NCI-H524 treated with DMSO at 0.1 percent for 48 hours (cell line): ENCODE measurements at regions not wholly inside any gene's neighbourhood (a gene's known extent, or its start where the extent isn't known, plus 50 kb on each side); places are given as distances from the start of the nearest gene placed in this dataset.
"Not testable (repeated sequence)": the region's sequence is repeated elsewhere in the genome, so short reads cannot be mapped to it uniquely, and the experiment has no call there.

ENCODE experiments used
- DNase-seq: peaks from one replicate; lab custom pipeline; 2025; lab: John Stamatoyannopoulos, UW

- no peak for DNase-seq
Observed at GRCh38 chr12:75868501-75868900, 163.1 kb downstream of the PHLDA1 start.

- no peak for DNase-seq
Observed at GRCh38 chr12:75865315-75865714, 166.3 kb downstream of the PHLDA1 start.

GRCh38 chr12:75864161-75864560 lies 167.4 kb downstream of the PHLDA1 start:
- no peak for DNase-seq

GRCh38 chr12:75863533-75863932 lies 168.0 kb downstream of the PHLDA1 start:
- DNase-seq = no peak

GRCh38 chr12:75862692-75863471 lies 168.7 kb downstream of the PHLDA1 start:
- no peak for DNase-seq

- no peak for DNase-seq
Observed at GRCh38 chr12:75859868-75860267, 171.7 kb downstream of the PHLDA1 start.

GRCh38 chr12:75856235-75856634 lies 175.3 kb downstream of the PHLDA1 start:
- DNase-seq = no peak

- no peak for DNase-seq
Observed at GRCh38 chr12:75855360-75855759, 176.2 kb downstream of the PHLDA1 start.

GRCh38 chr12:75854681-75855309 lies 176.8 kb downstream of the PHLDA1 start:
- no peak for DNase-seq

GRCh38 chr12:75854137-75854536 lies 177.4 kb downstream of the PHLDA1 start:
- DNase-seq = not testable (repeated sequence)

GRCh38 chr12:75853626-75854025 lies 177.9 kb downstream of the PHLDA1 start:
- DNase-seq = no peak

GRCh38 chr12:75852956-75853355 lies 178.6 kb downstream of the PHLDA1 start:
- no peak for DNase-seq

GRCh38 chr12:75852143-75852542 lies 179.4 kb downstream of the PHLDA1 start:
- no peak for DNase-seq

- DNase-seq = no peak
Observed at GRCh38 chr12:75850721-75851462, 180.7 kb downstream of the PHLDA1 start.

GRCh38 chr12:75848961-75849360 lies 182.6 kb downstream of the PHLDA1 start:
- no peak for DNase-seq

- DNase-seq = no peak
Observed at GRCh38 chr12:75848431-75848925, 183.1 kb downstream of the PHLDA1 start.

GRCh38 chr12:75846102-75846501 lies 185.5 kb downstream of the PHLDA1 start:
- no peak for DNase-seq

- DNase-seq = no peak
Observed at GRCh38 chr12:75844985-75845384, 186.6 kb downstream of the PHLDA1 start.

GRCh38 chr12:75844049-75844770 lies 187.4 kb downstream of the PHLDA1 start:
- DNase-seq = no peak

- no peak for DNase-seq
Observed at GRCh38 chr12:75842090-75842489, 189.5 kb downstream of the PHLDA1 start.

- DNase-seq = no peak
Observed at GRCh38 chr12:75840994-75841355, 190.6 kb downstream of the PHLDA1 start.

- no peak for DNase-seq
Observed at GRCh38 chr12:75838309-75838708, 193.3 kb downstream of the PHLDA1 start.
